ENCODE measurements at regions not wholly inside any gene's neighbourhood (a gene's known extent, or its start where the extent isn't known, plus 50 kb on each side); places are given as distances from the start of the nearest gene placed in this dataset.

DNA sequence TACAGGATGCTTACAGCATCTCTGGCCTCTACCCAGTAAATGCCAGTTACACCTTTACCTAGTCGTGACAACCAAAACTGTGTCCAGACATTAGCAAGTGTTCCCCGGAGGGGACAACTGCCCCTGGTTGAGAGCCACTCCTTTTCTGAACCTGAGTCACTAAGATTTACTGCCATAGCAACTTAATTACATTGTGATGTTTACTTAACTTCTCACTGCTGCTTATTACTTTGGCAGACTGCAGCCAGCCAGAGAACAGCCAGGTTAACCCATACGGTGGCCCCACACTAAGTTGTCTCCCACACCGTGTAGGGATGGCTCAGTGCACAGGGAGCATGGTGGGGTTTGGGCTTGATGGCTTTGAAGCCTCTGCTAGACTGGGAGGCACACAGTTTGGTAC lies 204.7 kb upstream of the SULF2 start:
- FAIRE-seq (no peak), DNase-seq (peak in 4 of 5 donors; percentile 87 to 93 (median 88))
- Histone ChIP-seq H3K36me3 (ENCODE audit: control insufficient read depth in 2 of 3, insufficient read depth in 3 of 3, low read length in 3 of 3) (no peaks in the 10 kb centered on the region), H3K4me1 (ENCODE audit: control insufficient read depth in 2 of 3, insufficient read depth in 2 of 3, low read depth in 1 of 3, low read length in 3 of 3) (no peaks in the 10 kb centered on the region), H3K27ac (ENCODE audit: low read depth in 2 of 2, low read length in 2 of 2) (no peak overlapping the region), H3K9ac (ENCODE audit: low read length in 3 of 3) (no peak overlapping the region), H3K4me3 (ENCODE audit: low read length in 3 of 3) (no peak overlapping the region), H3K27me3 (ENCODE audit: control insufficient read depth, insufficient read depth, low read length) (no peaks in the 10 kb centered on the region), H3K9me3 (ENCODE audit: control insufficient read depth in 2 of 3, insufficient read depth in 1 of 3, low read length in 3 of 3) (peaks cover 0 to 3% (median 0%) of the 10 kb centered on the region in 3 donors)
- intact Hi-C loops (cut with DNase I), result no loop called here
- TF ChIP-seq, protein P1, sequence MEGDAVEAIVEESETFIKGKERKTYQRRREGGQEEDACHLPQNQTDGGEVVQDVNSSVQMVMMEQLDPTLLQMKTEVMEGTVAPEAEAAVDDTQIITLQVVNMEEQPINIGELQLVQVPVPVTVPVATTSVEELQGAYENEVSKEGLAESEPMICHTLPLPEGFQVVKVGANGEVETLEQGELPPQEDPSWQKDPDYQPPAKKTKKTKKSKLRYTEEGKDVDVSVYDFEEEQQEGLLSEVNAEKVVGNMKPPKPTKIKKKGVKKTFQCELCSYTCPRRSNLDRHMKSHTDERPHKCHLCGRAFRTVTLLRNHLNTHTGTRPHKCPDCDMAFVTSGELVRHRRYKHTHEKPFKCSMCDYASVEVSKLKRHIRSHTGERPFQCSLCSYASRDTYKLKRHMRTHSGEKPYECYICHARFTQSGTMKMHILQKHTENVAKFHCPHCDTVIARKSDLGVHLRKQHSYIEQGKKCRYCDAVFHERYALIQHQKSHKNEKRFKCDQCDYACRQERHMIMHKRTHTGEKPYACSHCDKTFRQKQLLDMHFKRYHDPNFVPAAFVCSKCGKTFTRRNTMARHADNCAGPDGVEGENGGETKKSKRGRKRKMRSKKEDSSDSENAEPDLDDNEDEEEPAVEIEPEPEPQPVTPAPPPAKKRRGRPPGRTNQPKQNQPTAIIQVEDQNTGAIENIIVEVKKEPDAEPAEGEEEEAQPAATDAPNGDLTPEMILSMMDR (IDR thresholded peaks at IDR 0.05; ENCODE audit: borderline replicate concordance, extremely low read depth, insufficient read depth), result no peak

- TF ChIP-seq, protein P1 (IDR thresholded peaks at IDR 0.05; ENCODE audit: borderline replicate concordance, extremely low read depth, insufficient read depth), result no peak
- no peaks in the 10 kb centered on the region for H3K4me1 ChIP-seq (ENCODE audit: control insufficient read depth in 2 of 3, insufficient read depth in 2 of 3, low read depth in 1 of 3, low read length in 3 of 3)
- H3K9me3 ChIP-seq (ENCODE audit: control insufficient read depth in 2 of 3, insufficient read depth in 1 of 3, low read length in 3 of 3), result peaks cover 0 to 3% (median 0%) of the 10 kb centered on the region in 3 donors
- intact Hi-C loops (cut with DNase I), result no loop called here
- H3K36me3 ChIP-seq (ENCODE audit: control insufficient read depth in 2 of 3, insufficient read depth in 3 of 3, low read length in 3 of 3), result no peaks in the 10 kb centered on the region
- FAIRE-seq, result no peak
- no peak for DNase-seq
- H3K27ac ChIP-seq (ENCODE audit: low read depth in 2 of 2, low read length in 2 of 2), result no peak overlapping the region
- no peak overlapping the region for H3K9ac ChIP-seq (ENCODE audit: low read length in 3 of 3)
- H3K27me3 ChIP-seq (ENCODE audit: control insufficient read depth, insufficient read depth, low read length), result no peaks in the 10 kb centered on the region
- no peak overlapping the region for H3K4me3 ChIP-seq (ENCODE audit: low read length in 3 of 3)
Observed at GRCh38 chr20:47988676-47989075, 203.4 kb upstream of the SULF2 start.

DNA sequence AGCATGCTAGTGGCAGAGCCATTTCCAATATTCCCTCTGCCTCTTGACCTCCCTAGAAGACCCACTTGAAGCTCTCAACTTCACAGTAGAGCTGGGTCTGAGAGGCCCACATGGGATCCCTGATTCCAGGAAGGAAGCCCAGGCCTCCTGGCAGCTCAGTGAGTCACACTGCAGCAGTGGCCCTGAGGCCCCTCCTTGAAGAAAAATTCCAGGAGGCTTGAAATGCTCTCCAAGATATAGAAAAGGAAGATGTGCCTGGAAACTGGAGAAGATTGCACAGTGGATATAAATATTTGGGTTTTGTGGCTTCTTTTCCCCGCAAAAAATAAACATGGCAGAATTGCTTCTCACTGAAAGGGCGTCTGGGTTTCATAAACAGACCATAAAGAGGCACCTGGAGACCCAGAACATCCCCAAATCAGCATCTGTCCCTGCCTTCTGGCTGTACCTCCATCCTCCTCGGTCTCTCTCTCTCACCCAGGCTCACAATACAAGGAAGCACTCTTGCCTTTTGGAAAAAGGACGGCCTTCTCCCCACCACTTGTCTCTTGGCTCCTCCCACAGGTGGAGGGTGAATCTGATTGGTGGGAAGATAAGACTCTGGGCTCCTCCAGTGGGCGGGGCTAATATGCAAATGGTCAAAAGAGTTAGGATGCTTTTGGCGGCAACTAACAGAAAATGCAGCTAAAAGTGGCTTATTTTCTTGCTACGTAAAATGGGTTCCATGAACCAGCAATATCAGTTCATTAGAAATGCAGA lies 200.0 kb upstream of the SULF2 start:
- DNase-seq (no peak), FAIRE-seq (no peak)
- intact Hi-C loops (cut with DNase I), result no loop called here

More for the DNA sequence above, 200.0 kb upstream of the SULF2 start:
- no peaks in the 10 kb centered on the region for H3K36me3 ChIP-seq (ENCODE audit: control insufficient read depth in 2 of 3, insufficient read depth in 3 of 3, low read length in 3 of 3)
- no peak overlapping the region for H3K4me3 ChIP-seq (ENCODE audit: low read length in 3 of 3)
- no peak overlapping the region for H3K27ac ChIP-seq (ENCODE audit: low read depth in 2 of 2, low read length in 2 of 2)
- H3K27me3 ChIP-seq (ENCODE audit: control insufficient read depth, insufficient read depth, low read length), result no peaks in the 10 kb centered on the region
- TF ChIP-seq, protein P1 (IDR thresholded peaks at IDR 0.05; ENCODE audit: borderline replicate concordance, extremely low read depth, insufficient read depth), result no peak
- H3K4me1 ChIP-seq (ENCODE audit: control insufficient read depth in 2 of 3, insufficient read depth in 2 of 3, low read depth in 1 of 3, low read length in 3 of 3), result no peaks in the 10 kb centered on the region
- no peak overlapping the region for H3K9ac ChIP-seq (ENCODE audit: low read length in 3 of 3)
- H3K9me3 ChIP-seq (ENCODE audit: control insufficient read depth in 2 of 3, insufficient read depth in 1 of 3, low read length in 3 of 3), result no peaks in the 10 kb centered on the region
